ENCODE measurements at regions not wholly inside any gene's neighbourhood (a gene's known extent, or its start where the extent isn't known, plus 50 kb on each side); places are given as distances from the start of the nearest gene placed in this dataset.

DNA sequence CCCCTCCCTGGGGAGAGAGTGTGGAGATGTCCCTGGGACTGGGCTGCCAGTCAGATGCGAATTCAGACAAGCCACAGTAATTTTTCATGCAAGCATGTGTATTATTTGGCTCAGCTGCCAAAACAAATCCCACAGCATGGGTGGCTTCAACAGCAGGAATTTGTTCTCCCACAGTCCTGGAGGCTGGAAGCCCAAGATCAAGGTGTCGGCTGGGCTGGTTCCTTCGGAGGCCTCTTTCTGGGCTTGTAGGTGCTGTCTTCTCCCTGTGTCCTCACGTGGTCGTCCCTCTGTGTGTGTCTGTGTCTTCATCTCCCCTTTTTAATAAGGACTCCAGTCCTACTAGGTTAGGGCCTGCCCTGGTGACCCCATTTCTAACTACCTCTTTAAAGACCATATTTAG is 91.9 kb upstream of the ACTRT2 start:
- TF ChIP-seq CTCF (IDR thresholded peaks at IDR 0.05 in 4 of 5, conservative IDR thresholded peaks at IDR 0.05 in 1 of 5) = no peak
- TF ChIP-seq POLR2A (IDR thresholded peaks at IDR 0.05) = no peak

All from gastrocnemius medialis (tissue), 4 donors.